Fibroblast of skin of right quadriceps (primary cell): ENCODE measurements at regions not wholly inside any gene's neighbourhood (a gene's known extent, or its start where the extent isn't known, plus 50 kb on each side); places are given as distances from the start of the nearest gene placed in this dataset.

Experiments used
- DNase-seq: peaks from one replicate; pipeline ENCODE4 v3.0.0-alpha.2; 2013

GRCh38 chr1:4301007-4301406 lies 353.4 kb upstream of the AJAP1 start:
- no peak for DNase-seq

- no peak for DNase-seq
Observed at GRCh38 chr1:4303303-4303702, 351.1 kb upstream of the AJAP1 start.

GRCh38 chr1:4305526-4306301 lies 348.7 kb upstream of the AJAP1 start:
- DNase-seq: no peak

- no peak for DNase-seq
Observed at GRCh38 chr1:4306559-4307467, 347.6 kb upstream of the AJAP1 start.

GRCh38 chr1:4307468-4307845 lies 347.0 kb upstream of the AJAP1 start:
- DNase-seq: no peak

- no peak for DNase-seq
Observed at GRCh38 chr1:4307911-4308545, 346.4 kb upstream of the AJAP1 start.

- no peak for DNase-seq
Observed at GRCh38 chr1:4308806-4309205, 345.6 kb upstream of the AJAP1 start.

- no peak for DNase-seq
Observed at GRCh38 chr1:4309676-4310320, 344.6 kb upstream of the AJAP1 start.

- no peak for DNase-seq
Observed at GRCh38 chr1:4310396-4310923, 343.9 kb upstream of the AJAP1 start.

- no peak for DNase-seq
Observed at GRCh38 chr1:4312024-4312423, 342.4 kb upstream of the AJAP1 start.

GRCh38 chr1:4315202-4315601 lies 339.2 kb upstream of the AJAP1 start:
- no peak for DNase-seq

- no peak for DNase-seq
Observed at GRCh38 chr1:4317207-4317606, 337.2 kb upstream of the AJAP1 start.

GRCh38 chr1:4318720-4319119 lies 335.7 kb upstream of the AJAP1 start:
- DNase-seq: no peak

GRCh38 chr1:4319496-4319895 lies 334.9 kb upstream of the AJAP1 start:
- no peak for DNase-seq

GRCh38 chr1:4322881-4323280 lies 331.5 kb upstream of the AJAP1 start:
- DNase-seq: no peak

GRCh38 chr1:4323309-4323708 lies 331.1 kb upstream of the AJAP1 start:
- DNase-seq: no peak

GRCh38 chr1:4324525-4324924 lies 329.9 kb upstream of the AJAP1 start:
- no peak for DNase-seq

- no peak for DNase-seq
Observed at GRCh38 chr1:4327142-4327541, 327.3 kb upstream of the AJAP1 start.

GRCh38 chr1:4328402-4329071 lies 325.9 kb upstream of the AJAP1 start:
- DNase-seq: no peak

- no peak for DNase-seq
Observed at GRCh38 chr1:4330805-4331766, 323.3 kb upstream of the AJAP1 start.

GRCh38 chr1:4331767-4332163 lies 322.6 kb upstream of the AJAP1 start:
- DNase-seq: no peak
